DMS114 treated with DMSO at 0.1 percent for 48 hours (cell line): ENCODE measurements at regions not wholly inside any gene's neighbourhood (a gene's known extent, or its start where the extent isn't known, plus 50 kb on each side); places are given as distances from the start of the nearest gene placed in this dataset.

Experiments used
- DNase-seq: peaks from one replicate; lab custom pipeline; 2025; ENCODE audit not compliant: unreplicated experiment; lab: John Stamatoyannopoulos, UW

DNA sequence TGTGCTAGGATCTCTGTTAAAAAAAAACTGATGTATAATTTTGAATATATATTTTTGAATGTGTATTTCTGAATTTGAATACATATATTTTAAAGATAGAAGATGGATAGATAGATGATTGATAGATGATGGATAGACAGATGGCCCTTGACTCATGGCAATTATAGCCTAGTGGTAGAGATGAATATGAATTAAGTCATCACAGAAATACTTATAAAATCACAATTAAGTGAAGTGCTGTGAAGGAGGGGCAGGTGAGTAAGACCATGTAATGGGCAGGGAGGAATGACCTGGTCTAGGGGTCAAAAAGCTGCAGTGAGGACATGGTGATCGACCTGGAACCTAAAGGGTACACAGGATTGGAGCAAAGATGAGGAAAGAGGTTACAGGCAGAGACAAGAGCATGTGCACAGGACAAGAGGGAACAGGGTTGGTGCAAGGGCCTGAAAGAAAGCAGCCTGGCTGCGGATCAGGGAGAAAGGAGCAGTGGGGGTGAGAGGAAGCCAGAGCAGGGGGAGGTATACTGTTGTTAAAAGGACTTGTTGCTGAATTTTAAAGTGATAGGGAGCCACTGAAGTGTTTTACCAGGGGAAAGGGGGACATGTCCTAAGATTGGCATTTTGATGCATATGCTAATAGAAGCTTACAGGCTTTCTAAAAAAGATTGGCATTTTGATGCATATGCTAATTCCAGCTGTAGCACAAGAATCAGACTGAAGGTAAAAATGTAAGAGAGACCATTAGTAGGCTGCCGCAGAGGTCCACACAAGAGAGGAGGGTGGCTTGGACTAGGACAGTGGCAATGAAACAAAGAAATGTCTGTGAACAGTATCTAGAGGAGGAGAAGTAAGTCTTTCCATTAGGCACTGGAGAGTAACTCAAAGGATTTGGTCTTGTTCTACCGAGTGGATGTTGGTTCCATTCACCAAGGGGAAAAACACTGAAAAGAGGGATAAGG, 527.8 kb downstream of the AGTPBP1 start:
- no peak for DNase-seq

DNA sequence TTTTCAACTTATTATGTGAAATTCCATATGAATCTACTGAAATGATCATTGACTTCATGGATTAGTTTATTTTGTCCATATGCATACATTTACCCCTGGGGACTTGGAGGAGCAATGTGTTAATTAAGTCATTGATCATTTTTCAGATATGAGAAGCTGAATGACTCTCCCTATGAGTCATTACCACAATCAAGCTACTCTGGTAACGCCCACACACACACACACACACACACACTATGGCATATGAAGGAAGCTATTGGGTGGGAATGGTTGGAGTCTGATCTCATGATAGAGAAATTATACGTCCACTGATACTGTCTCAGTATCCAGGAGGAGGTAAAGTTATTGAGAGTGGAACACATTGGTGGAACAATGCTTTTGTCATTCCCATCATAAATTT, 528.9 kb downstream of the AGTPBP1 start:
- no peak for DNase-seq

DNA sequence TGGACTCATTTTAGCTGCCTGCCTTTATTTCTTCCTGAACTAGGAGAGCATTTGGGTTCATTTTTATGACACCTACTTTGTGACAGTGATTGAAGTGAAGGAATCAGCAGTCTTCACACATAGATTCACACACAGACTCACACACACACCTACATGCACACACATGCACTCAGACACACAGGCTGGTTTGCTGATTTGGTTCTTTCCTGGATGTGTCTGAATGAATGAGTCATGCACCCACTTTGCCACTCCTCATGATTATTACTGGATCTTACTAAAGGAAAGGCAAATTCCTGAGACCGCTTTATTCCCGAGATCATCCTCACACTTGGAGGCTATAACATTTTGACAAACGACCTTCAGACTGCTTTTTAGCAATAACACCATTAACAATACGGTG, 529.5 kb downstream of the AGTPBP1 start:
- no peak for DNase-seq

DNA sequence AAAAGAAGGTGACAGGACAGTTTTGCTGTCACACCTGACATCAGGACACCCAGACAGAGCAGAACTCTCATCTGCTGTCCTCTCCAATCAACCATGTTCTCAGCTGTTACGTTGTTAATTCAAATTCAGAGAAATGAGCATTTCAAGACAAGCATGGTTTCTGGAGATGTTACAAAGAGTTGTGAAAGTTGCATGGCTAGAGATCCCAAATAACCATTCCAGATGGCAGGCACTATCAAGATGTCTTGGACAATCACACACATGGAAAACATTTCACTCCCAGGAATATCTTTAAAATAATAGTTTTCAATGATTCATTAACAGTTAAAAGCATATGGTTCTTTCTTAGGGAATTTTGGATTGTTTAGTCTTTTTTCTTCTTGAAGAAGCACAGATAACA, 533.1 kb downstream of the AGTPBP1 start:
- DNase-seq: no peak

DNA sequence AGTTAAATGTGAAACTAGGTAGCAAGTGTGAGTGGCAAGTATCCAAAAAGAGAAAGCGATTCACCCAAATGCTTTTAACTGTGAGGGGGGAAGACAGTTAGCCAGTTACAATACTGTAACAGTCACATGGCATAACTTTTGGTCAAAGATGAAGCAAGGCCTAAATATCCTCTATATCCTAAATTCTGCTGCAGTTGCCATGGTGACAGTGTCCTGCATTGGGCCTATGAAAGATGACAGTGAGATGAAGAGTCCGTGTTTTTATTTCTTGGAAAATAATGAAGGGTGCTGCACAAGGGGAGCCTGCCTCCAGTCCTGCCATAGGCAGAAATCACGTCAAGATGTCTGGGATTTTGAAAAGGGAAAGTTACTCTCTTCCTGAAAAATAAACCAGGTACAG, 534.6 kb downstream of the NTRK2 start:
- no peak for DNase-seq

DNA sequence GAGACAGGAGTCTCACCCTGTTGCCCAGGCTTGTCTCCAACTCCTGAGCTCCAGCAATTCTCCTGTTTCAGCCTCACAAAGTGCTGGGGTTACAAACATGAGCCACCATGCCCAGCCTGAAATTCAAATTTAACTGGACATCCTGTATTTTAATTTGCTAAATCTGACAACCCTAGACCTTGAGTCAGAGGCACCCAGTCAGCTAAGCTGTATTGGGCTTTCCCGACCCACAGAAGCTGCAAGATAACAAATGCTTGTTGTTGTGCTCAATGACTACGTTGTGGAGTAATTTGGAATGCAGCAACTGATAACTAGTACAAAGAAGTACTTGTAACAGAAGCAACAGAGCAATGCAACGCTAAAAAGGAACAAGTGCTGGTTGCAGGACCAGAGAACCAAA, 533.1 kb downstream of the NTRK2 start:
- no peak for DNase-seq

DNA sequence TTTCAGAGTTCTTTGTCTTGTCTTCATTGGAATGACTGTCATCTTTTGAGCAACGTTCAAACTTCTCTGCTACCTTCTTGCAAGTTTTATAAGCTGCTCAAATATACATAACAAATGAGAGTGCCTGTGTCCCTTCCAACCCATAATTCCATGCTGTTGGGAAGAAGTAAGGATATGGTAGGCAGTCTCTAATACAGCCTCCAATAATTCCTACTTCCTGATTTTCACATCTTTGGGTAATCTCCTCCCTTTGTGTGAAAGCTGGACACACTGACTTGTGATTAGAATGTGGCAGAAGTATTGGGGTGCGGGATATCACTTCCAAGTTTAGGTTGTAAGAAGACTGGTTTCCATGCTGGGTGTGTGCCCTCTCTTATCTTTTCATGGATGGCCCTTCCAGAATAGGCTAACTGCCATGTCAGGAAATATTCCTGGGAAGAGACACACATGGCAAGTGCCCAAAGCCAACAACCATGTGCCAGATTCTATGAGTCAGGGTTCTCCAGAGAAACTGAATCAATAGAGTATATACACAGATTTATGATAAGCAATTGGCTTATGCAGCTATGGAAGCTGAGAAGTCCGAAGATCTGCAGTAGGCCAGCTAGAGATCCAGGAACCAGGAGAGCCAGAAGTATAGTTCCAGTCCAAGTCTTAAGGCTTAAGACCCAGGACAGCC, 531.3 kb downstream of the NTRK2 start:
- no peak for DNase-seq

DNA sequence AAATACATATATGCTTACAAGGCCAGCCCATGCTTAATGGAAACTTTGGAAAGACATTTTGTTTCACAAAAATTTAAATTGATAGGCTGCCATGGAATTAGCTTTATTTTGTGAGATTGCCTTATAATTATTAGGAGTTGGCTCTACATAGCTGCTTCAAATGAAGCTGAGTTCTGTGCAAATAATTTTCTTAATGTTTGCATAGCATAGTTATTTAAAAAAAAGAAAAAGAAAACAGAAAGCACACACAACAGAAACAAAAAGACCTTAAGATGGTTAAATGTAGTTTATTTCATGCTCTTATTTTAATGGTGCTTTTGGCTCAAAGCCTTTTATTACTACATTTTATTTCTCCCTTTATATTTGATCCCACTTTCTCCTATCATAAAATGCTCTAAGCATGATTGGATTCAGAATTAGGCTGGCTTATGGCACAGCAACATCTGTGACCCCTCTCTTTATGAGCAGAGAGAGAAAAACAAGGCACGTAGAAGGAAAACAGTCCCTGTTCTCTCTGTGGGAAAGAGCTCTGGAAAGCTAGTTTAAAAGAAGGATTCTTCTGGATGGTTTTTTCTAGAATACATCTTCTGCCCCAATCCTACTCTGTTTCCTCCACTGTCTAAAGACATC, 530.5 kb downstream of the NTRK2 start:
- DNase-seq: no peak

DNA sequence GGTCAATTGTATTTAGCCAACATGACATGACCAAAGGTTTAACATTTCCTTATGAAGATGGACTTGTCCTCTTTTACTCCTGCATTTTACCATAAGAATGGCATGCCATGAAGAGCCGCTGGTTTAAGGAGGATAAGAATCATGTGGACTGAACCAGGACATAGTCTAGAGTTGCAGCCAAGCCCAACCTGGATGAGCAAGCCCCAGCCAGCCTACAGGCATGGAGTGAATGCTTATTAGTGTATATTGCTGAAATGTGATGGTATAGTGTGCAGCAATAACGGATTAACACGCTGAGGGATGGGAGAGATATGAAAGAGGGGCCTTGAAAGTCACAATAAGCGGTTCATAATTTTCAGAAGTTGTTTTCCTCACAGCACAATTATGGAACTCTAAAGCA, 523.2 kb downstream of the NTRK2 start:
- DNase-seq: no peak

DNA sequence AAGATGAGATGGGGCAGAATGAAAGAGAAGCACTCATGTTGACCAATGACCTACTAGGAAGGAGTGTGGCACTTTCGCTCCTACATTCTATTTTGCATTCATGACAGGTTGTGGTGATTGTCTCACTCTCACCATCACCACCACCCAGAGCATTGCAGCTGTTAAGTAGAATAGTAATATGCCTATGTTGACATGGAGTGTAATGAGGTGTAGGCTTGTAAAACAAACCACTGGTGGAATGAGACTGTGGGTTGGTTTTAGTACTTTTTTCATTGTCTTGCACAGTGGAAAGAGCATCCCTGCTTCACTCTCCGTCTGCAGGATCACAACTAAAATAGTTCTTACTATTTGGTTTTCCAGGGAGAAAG, 516.7 kb downstream of the NTRK2 start:
- DNase-seq: no peak

DNA sequence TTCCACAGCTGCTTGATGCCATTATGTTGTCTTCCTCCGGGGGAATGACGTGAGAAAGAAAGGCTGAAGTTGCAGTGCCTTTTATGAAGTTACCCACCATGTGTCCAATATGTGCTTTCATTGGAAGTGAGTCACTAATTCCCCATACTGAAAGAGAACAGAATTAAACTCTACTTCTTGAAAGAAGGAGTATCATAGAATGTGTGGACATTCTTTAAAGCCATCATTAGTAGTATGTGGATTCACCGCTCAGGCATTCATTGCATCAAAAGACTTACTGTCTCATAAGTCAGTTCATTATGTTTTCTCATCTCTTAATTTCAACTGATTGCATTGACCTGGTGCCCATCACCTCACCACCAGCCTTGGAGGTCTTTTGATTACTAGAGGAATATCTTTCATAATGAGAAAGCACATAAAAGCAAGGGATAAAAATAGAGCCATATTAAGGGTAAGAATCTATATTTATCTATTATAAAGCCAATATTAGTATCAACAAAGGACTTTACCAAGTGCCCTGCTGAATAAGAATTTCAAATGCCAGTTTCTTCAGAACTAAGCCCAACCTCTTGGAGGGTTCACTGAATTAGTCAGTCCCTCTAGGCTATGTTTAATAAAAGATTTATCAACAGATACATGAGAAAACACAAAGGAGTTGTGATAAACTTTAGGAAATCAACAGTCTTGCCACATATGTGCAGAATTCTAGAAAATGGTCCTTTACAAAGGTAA, 516.1 kb downstream of the NTRK2 start:
- DNase-seq: no peak

DNA sequence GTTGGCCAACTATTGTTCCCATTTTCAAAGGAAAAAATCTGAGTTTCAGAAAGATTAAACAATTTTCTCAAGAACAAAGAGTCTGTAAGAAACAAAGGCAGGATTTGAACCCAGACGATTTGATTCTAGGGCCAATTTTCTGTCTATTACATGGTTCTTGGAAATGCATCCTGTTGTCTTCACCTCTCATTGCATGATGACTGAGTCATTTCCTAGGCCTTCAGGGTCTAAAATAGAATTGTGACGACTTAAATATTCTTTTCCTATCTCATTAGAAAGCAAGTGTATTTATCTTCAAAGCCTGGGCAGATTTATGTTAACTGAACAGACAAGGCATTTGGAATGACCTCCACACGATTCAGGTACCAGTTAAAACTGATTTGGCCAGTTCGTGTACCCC, 512.9 kb downstream of the NTRK2 start:
- no peak for DNase-seq

DNA sequence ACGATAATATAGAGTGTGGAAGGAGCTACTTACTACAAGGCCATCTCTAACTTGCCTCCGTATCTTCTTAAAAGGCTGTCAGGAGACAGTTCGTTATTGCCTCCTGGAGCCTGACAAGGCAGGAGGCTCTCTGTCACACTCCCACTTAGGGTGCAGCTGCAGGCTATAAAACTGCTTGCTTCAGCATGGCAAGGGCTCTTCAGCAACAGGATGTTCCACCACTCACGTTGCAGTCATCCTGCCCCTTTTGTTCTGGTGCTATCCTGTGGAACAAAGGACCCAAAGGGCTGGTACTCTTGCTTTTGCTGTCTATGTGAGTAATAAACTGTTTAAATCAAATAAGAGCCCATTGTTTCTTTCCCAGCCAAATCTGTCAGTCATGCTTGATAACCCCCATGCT, 508.9 kb downstream of the NTRK2 start:
- no peak for DNase-seq

DNA sequence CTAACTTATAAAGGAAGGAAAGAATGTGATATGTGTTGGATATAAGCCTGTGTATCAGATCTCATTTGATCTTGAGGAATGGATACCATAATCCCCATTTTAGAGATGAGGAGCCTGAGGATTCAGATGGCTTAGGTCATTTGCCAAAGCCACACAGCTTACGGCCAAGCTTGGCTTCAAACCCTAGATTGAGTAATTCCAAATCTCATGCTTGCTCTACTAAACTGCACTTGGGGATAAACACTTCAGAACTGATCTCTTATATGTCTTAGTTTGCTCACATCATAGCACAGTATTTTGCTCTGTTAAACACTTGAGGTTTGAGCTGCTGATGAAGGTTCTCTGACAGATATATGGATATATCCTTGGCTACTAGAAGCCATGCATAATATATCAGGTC, 504.4 kb downstream of the NTRK2 start:
- DNase-seq: no peak

DNA sequence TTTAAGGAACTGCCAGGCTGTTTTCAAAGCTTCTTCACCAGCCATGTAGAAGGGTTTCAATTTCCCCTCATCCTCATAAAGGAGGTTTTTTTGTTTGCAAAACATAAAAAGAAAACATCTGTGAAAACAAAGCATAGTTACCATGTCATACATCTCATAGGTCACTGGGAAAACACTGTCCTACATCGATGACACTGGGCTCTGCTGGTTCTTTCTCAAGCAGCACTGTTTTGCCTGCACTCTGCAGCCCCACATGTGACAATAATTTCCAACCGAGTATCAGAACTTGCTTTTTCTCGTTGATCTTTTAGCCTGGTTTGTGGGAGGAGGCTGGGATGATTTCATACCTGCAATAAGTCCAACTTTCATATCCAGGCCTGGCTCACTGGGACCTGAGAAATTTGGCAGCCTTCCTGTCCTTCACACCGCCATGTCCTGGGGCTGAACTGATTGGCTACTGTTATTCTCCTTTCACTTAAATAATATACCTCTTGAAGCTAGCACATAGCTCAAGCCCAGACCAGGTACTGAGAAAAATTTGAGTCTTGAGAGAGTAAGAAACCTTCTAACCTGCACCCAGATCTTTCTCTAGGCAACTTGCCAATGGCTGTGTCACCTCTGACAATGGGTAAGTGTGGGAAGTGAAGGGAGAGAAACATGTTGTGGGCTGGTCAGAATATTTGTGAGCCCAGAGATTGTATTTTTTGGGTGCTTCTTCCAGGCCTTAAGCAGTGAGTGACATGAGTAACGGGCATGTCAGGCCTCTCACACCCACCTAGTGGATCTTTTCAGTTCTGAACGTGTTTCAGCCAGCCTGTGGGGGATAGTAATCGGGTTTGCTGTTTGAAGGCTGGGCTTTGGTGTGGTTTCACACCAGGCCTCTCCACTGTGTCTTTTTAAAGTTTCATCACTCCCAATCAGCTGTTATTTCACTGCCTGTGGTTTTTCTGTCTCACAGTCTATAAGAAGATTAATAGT, 502.8 kb downstream of the NTRK2 start:
- no peak for DNase-seq

DNA sequence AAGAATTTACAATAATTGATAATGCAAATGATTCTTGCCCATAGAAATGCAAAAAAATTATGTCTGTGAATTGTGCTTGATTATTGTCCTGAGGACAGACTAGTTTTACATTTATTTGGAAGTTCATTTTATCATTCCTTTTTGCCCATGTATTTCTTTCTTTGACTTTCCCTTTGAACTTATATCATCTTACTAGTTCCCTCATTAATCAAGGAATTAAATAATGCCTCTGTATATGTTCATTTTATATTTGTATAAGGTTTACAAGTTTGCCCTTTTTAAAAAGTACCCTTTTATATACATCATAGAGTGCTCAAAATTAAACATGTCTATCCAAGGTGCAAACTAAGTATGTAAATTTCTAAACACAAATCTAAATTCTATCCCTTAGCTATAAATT, 501.6 kb downstream of the NTRK2 start:
- no peak for DNase-seq

DNA sequence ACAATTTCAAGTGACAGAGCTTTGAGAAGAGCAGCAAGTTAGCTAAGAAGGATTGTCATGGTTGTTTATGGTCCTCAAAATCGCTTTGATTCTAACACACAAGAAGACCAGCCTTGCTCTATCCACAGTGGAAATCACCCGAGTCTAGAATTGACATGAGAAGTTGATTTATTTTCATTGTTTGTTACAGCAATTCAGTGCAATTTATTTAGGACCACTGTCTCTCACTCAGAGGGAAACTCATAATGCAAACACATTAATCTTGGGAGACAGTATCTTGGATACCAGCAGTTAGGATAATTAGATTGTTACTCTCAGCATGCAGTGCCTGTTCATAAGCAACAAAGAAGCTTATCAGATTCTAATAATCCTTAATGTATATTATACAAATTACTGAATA, 498.9 kb downstream of the NTRK2 start:
- DNase-seq: no peak

DNA sequence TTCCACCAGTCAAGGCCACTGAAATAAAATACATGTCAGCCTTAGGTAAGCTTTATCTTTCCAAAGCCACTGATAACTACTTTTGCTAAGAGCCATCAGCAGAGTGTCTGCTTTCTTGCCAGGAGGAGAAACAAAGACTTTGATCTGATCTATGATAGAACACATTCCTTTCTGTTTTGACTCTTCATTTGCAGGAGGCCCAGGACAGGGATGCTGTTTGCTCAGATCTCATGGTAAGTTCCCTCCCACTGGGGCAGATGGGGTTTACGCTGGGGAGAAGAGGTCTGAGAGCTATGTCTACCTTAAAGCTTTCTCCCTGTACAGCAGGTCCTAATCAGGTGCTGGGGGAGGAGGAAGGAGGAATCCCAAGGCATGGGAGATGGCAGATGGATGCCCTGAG, 497.6 kb downstream of the NTRK2 start:
- no peak for DNase-seq

DNA sequence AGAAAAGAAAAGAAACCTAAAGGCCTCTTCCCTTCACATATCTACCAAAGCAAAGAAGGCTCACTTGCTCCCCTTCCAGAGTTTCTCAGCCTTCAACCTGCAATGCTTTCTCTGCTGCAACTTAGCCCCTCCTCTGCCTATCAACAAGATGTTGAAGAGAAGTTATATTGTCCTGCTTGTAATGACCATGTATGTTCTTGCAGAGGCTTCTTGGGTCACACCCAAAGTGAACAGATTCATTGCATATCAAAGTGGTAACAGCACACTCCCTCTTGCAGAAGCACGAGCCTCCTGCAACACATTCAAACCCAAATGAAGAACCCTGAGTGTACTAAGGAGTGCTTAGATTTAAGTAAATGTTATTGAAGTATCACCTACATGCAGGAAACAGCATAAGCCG, 494.3 kb downstream of the NTRK2 start:
- DNase-seq: no peak

DNA sequence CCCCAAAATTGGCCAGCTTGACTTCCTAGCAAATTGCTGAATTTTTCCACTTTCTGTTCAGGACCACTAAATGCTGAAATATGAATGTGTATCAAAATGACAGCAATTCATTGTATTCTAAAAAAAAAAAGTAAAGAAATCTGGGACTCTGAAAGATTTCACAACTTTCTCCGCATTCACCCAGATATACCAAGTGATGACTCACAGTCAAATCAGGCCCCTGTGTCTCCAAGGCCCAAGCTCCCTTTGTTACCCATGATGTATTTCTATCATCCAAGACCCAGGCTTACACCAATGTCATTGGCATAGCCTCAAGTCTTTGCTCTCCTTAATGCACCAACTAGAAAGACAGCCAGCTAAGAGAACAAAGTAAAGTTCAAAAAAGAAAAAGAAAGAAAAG, 493.9 kb downstream of the NTRK2 start:
- DNase-seq: no peak
